H1 (cell line): ENCODE measurements at regions not wholly inside any gene's neighbourhood (a gene's known extent, or its start where the extent isn't known, plus 50 kb on each side); places are given as distances from the start of the nearest gene placed in this dataset.

Experiments
- CEBPB ChIP-seq: IDR thresholded peaks from 2 replicates; pipeline ENCODE4 v1.6.1; 2012; ENCODE audit warnings: low read depth, low read length
- CHD2 ChIP-seq: IDR thresholded peaks from 2 replicates; pipeline ENCODE4 v1.6.1; 2012; ENCODE audit warnings: low read length, improper control_type of control experiment
- CTCF ChIP-seq, 3 experiments: IDR thresholded peaks; 1 replicate in 2 of 3; 2 replicates in 1 of 3; pipeline versions ENCODE4 v1.5.1 to v1.6.1; 2011; ENCODE audit warnings: low read length in 3 of 3, mild to moderate bottlenecking in 3 of 3, inconsistent platforms in 2 of 3, low read depth in 1 of 3, moderate library complexity in 1 of 3; ENCODE audit not compliant: insufficient read depth in 1 of 3; ENCODE audit errors: control extremely low read depth in 1 of 3
- EZH2 ChIP-seq: fragments of 200-600 bp; sonication (generic); IDR thresholded peaks from 2 replicates; pipeline ENCODE4 v1.7.1; 2012; ENCODE audit warnings: low read depth, mild to moderate bottlenecking, moderate library complexity, low read length, inconsistent platforms; ENCODE audit not compliant: severe bottlenecking
- MAFK ChIP-seq: IDR thresholded peaks from 2 replicates; pipeline ENCODE4 v1.6.1; 2012; ENCODE audit warnings: low read depth, mild to moderate bottlenecking, improper control_type of control experiment, low read length
- NRF1 ChIP-seq: IDR thresholded peaks from 2 replicates; pipeline ENCODE4 v1.6.1; 2011; ENCODE audit warnings: mild to moderate bottlenecking, low read depth, low read length, improper control_type of control experiment
- PHF8 ChIP-seq: fragments of 200-600 bp; sonication (generic); conservative IDR thresholded peaks from 2 replicates; pipeline ENCODE4 v1.7.1; 2012; ENCODE audit warnings: low read depth, mild to moderate bottlenecking, inconsistent platforms, low read length, moderate library complexity
- RFX5 ChIP-seq: IDR thresholded peaks from 2 replicates; pipeline ENCODE4 v1.6.1; 2011; ENCODE audit warnings: low read depth, low read length, improper control_type of control experiment, borderline replicate concordance
- SAP30 ChIP-seq: fragments of 300-600 bp; sonication (generic); IDR thresholded peaks from 2 replicates; pipeline ENCODE4 v1.7.1; 2012; ENCODE audit warnings: low read length, moderate library complexity, mild to moderate bottlenecking, inconsistent platforms; ENCODE audit not compliant: insufficient read depth, insufficient replicate concordance
- TAF1 ChIP-seq: IDR thresholded peaks from 2 replicates; pipeline ENCODE4 v1.6.1; 2011; ENCODE audit warnings: mild to moderate bottlenecking, low read depth, low read length

DNA sequence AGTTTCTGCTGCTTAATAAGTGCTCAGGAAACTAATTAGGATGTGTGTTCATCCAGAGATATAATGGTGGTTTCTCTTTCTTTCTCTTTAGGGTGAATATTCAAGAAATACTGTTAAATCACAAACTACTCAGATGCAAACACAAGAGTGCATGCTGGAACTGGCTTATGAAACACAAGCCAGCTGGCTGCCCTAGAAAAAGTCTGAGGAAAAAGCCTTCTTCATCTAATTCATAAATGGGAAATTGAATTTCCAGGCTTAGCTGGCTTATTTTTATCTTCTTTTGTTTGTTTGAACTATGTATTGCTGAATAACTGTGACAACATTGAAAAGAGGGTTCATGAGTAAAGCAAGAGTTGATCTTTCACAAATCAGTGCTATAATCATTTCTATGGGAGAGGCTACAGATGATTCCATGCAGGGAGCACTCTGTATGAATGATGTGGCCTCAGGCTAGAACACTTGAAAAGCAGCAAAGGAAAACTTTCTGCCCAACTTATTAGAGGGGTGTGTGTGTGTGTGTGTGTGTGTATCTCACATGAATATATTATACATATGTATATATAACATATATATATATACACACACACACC lies 69.8 kb upstream of the SCEL start:
- TF ChIP-seq CTCF (IDR thresholded peaks at IDR 0.05; ENCODE audit: control extremely low read depth in 1 of 3, insufficient read depth in 1 of 3, low read depth in 1 of 3, low read length in 3 of 3) (no peak), CHD2 (no peak), CEBPB (no peak), EZH2 (no peak), PHF8 (no peak), SAP30 (no peak), NRF1 (no peak), TAF1 (no peak), MAFK (no peak), RFX5 (no peak)
